CD4-positive, alpha-beta T cell (primary cell): ENCODE measurements at regions not wholly inside any gene's neighbourhood (a gene's known extent, or its start where the extent isn't known, plus 50 kb on each side); places are given as distances from the start of the nearest gene placed in this dataset.

Experiments
- ATAC-seq: fragments of 200-7000 bp; cut with Tn5 transposase; one replicate; pipeline ENCODE4 v1.10.0; 2022; ENCODE audit warnings: mild to moderate bottlenecking; ENCODE audit not compliant: poor library complexity
- CTCF ChIA-PET: fragments of 350-600 bp; sonication (Branson Sonifier 250); formaldehyde crosslinking; loops from one replicate; lab custom pipeline; 2021; ENCODE audit warnings: antibody characterized with exemption, inconsistent platforms; lab: Charles Lee
- POLR2A ChIA-PET: fragments of 350-600 bp; sonication (Branson Sonifier 250); formaldehyde crosslinking; loops from one replicate; lab custom pipeline; 2021; ENCODE audit warnings: antibody characterized with exemption, inconsistent platforms; lab: Charles Lee
- DNase-seq, 14 experiments: peaks; one replicate each; pipeline ENCODE4 v3.0.0-alpha.2; 2013 to 2020; ENCODE audit warnings: mixed read lengths in 2 of 14
- H3K27ac ChIP-seq, 2 donors: one replicate each; pipeline versions ENCODE4 v1.5.1 to v1.7.0; 2013; ENCODE audit warnings: low read length in 2 of 2, low read depth in 1 of 2, mild to moderate bottlenecking in 1 of 2
- H3K27me3 ChIP-seq, 2 experiments: 1 replicate in 1 of 2; 2 replicates in 1 of 2; pipeline versions ENCODE4 v1.6.1 to v1.7.0; 2013; ENCODE audit warnings: low read length in 2 of 2, control low read depth in 1 of 2, mild to moderate bottlenecking in 1 of 2, moderate library complexity in 1 of 2; ENCODE audit not compliant: insufficient read depth in 2 of 2, control insufficient read depth in 1 of 2
- H3K36me3 ChIP-seq: one replicate; pipeline ENCODE4 v1.6.1; 2013; ENCODE audit warnings: low read length, control low read depth; ENCODE audit not compliant: insufficient read depth
- H3K4me1 ChIP-seq: one replicate; pipeline ENCODE4 v1.6.1; 2013; ENCODE audit warnings: low read length, control low read depth; ENCODE audit not compliant: insufficient read depth
- H3K4me3 ChIP-seq: one replicate; pipeline ENCODE4 v1.5.1; 2013; ENCODE audit warnings: mild to moderate bottlenecking, low read length, moderate library complexity
- H3K9me3 ChIP-seq, 2 experiments: 1 replicate in 1 of 2; 2 replicates in 1 of 2; pipeline versions ENCODE4 v1.6.1 to v1.7.0; 2013; ENCODE audit warnings: low read length in 2 of 2, mild to moderate bottlenecking in 2 of 2, control low read depth in 1 of 2, moderate library complexity in 1 of 2; ENCODE audit not compliant: control insufficient read depth in 1 of 2, insufficient read depth in 1 of 2
- H3K27ac Mint-ChIP-seq: one replicate; pipeline ENCODE4 v1.8.0; 2020; ENCODE audit warnings: mixed read lengths
- H3K27me3 Mint-ChIP-seq: one replicate; pipeline ENCODE4 v1.8.0; 2021; ENCODE audit warnings: mixed read lengths
- H3K36me3 Mint-ChIP-seq: one replicate; pipeline ENCODE4 v1.8.0; 2021; ENCODE audit warnings: low read depth, mixed read lengths
- H3K4me1 Mint-ChIP-seq: one replicate; pipeline ENCODE4 v1.8.0; 2021; ENCODE audit warnings: low read depth, mixed read lengths
- H3K4me3 Mint-ChIP-seq: one replicate; pipeline ENCODE4 v1.8.0; 2020; ENCODE audit warnings: mild to moderate bottlenecking, mixed read lengths
- H3K9me3 Mint-ChIP-seq: one replicate; pipeline ENCODE4 v1.8.0; 2020; ENCODE audit warnings: mixed read lengths
- CTCF ChIP-seq: fragments of 200-600 bp; IDR thresholded peaks from one replicate; pipeline ENCODE4 v1.8.0; 2022; ENCODE audit warnings: antibody characterized with exemption, mild to moderate bottlenecking
- intact Hi-C, 2 experiments: fragments of 100-400 bp; cut with DNase I in 1 of 2; cut with micrococcal nuclease in 1 of 2; formaldehyde crosslinking; loops; one replicate each; pipeline versions ENCODE4 v1.15.1 to v1.9.0; 2023 to 2025; cut with DNase I, micrococcal nuclease

GRCh38 chr1:102097451-102097850, 100.7 kb upstream of the OLFM3 start:
- ATAC-seq = no peak
- Mint-ChIP-seq H3K36me3 (no peaks in the 10 kb centered on the region), H3K4me3 (no peak overlapping the region), H3K27me3 (no peaks in the 10 kb centered on the region), H3K27ac (no peak overlapping the region), H3K9me3 (peaks cover 2% of the 10 kb centered on the region), H3K4me1 (no peaks in the 10 kb centered on the region)
- CTCF ChIA-PET = no interaction called here
- no peaks in the 10 kb centered on the region for H3K27me3 ChIP-seq
- H3K4me1 ChIP-seq = no peaks in the 10 kb centered on the region
- intact Hi-C loops = no loop called here
- H3K27ac ChIP-seq = no peak overlapping the region
- no peaks in the 10 kb centered on the region for H3K9me3 ChIP-seq
- POLR2A ChIA-PET = no interaction called here
- no peak for TF ChIP-seq CTCF
- H3K36me3 ChIP-seq = no peaks in the 10 kb centered on the region
- DNase-seq = no peak
- no peak overlapping the region for H3K4me3 ChIP-seq

- Mint-ChIP-seq H3K36me3 (no peaks in the 10 kb centered on the region), H3K4me3 (no peak overlapping the region), H3K4me1 (no peaks in the 10 kb centered on the region), H3K9me3 (peaks cover 2% of the 10 kb centered on the region), H3K27me3 (no peaks in the 10 kb centered on the region), H3K27ac (no peak overlapping the region)
- intact Hi-C loops = no loop called here
- no peaks in the 10 kb centered on the region for H3K36me3 ChIP-seq
- ATAC-seq (no peak), DNase-seq (no peak)
- ChIA-PET CTCF (no interaction called here), POLR2A (no interaction called here)
- no peak overlapping the region for H3K4me3 ChIP-seq
- no peaks in the 10 kb centered on the region for H3K27me3 ChIP-seq
- H3K4me1 ChIP-seq = no peaks in the 10 kb centered on the region
- no peak for TF ChIP-seq CTCF
- no peaks in the 10 kb centered on the region for H3K9me3 ChIP-seq
- no peak overlapping the region for H3K27ac ChIP-seq
These were observed 99.4 kb upstream of the OLFM3 start for GRCh38 chr1:102096162-102096561.

- no peak overlapping the region for H3K4me3 Mint-ChIP-seq
- CTCF ChIA-PET = no interaction called here
- no peaks in the 10 kb centered on the region for H3K27me3 Mint-ChIP-seq
These were observed 93.1 kb upstream of the OLFM3 start for GRCh38 chr1:102089791-102090190.

More at GRCh38 chr1:102089791-102090190, 93.1 kb upstream of the OLFM3 start:
- intact Hi-C loops = no loop called here
- ATAC-seq (no peak), DNase-seq (no peak)
- Mint-ChIP-seq H3K9me3 (peaks cover 3% of the 10 kb centered on the region), H3K4me1 (no peaks in the 10 kb centered on the region), H3K36me3 (no peaks in the 10 kb centered on the region), H3K27ac (no peak overlapping the region)
- POLR2A ChIA-PET = no interaction called here
- H3K36me3 ChIP-seq = no peaks in the 10 kb centered on the region
- no peaks in the 10 kb centered on the region for H3K4me1 ChIP-seq
- TF ChIP-seq CTCF = no peak
- no peak overlapping the region for H3K27ac ChIP-seq
- H3K9me3 ChIP-seq = no peaks in the 10 kb centered on the region
- no peaks in the 10 kb centered on the region for H3K27me3 ChIP-seq
- no peak overlapping the region for H3K4me3 ChIP-seq
